GM18505 (cell line): ENCODE measurements at regions not wholly inside any gene's neighbourhood (a gene's known extent, or its start where the extent isn't known, plus 50 kb on each side); places are given as distances from the start of the nearest gene placed in this dataset.

ENCODE experiments used
- ATAC-seq: cut with Tn5 transposase; IDR thresholded peaks from one replicate; pipeline ENCODE4 v1.9.1; 2021; ENCODE audit not compliant: unreplicated experiment
- POLR2A ChIP-seq: IDR thresholded peaks from 4 replicates; pipeline ENCODE4 v1.6.1; 2011; ENCODE audit warnings: borderline replicate concordance; ENCODE audit not compliant: insufficient read depth, insufficient read length; ENCODE audit errors: extremely low read depth

DNA sequence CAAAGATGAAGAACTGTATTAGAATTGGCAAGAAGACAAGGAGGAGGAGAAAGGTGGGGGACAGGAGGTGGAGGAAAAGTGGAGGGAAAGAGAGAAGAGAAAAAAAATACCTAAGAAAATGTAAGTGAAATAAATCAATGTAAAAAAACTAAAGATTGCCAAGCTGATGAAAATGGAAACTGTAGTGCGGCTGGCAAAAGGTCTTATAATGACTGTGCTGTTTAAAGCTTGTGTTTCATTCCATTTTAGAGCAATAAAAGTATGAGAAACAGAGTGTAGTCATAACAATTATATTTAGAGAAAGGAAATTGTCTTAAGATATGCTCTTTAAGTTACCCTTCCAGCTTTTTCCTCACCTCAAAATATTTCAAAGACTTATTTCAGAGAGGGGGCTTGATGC is 670.5 kb upstream of the SEMA6A start:
- no peak for ATAC-seq
- TF ChIP-seq POLR2A: no peak

GRCh38 chr5:117242028-117242427 is 667.4 kb upstream of the SEMA6A start:
- TF ChIP-seq POLR2A: no peak

DNA sequence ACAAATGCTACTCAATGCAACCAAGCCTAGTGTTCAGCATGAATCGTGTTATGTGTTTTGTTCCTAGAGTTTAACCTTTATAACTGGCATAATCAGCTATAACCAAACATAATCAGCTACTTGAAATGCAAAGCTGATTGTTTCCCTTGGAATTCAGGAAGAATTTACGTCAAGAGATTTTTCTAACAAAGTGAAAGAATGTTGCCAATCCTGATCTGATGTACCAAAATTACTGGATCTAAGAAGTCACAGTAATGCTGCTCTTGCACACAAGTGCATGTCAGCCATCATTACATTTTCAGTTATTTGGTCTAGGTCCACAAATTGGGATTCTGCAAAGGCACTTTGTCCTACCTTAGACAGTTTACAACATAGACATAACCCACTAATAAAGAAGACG is 662.3 kb upstream of the SEMA6A start:
- no peak for TF ChIP-seq POLR2A

More at GRCh38 chr5:117242028-117242427, 667.4 kb upstream of the SEMA6A start:
- no peak for ATAC-seq

GRCh38 chr5:117235786-117236185 is 661.2 kb upstream of the SEMA6A start:
- no peak for ATAC-seq
- TF ChIP-seq POLR2A: no peak

More for the DNA sequence above, 662.3 kb upstream of the SEMA6A start:
- ATAC-seq: no peak

GRCh38 chr5:117230375-117230774 is 655.8 kb upstream of the SEMA6A start:
- no peak for ATAC-seq
- no peak for TF ChIP-seq POLR2A

GRCh38 chr5:117220730-117221129 is 646.1 kb upstream of the SEMA6A start:
- no peak for TF ChIP-seq POLR2A
- ATAC-seq: no peak

DNA sequence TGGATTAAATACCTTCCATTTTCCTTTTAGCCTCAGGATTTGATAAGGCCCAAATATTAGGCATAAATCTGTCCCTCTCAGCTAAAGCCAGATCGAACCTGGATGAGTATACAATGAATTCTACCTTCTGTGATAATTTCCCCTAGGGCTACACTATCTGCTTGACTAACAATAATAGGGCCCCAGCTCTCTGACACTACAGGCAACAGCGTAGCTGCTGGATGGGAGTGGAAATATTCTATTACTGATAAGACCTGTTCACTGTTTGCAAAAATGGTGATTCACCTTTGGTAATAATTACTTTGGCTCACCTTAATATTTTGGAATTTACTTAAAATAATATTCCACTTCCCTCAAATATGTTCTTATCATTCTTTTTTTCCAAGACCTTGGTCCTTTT is 644.2 kb upstream of the SEMA6A start:
- TF ChIP-seq POLR2A: no peak
- no peak for ATAC-seq

DNA sequence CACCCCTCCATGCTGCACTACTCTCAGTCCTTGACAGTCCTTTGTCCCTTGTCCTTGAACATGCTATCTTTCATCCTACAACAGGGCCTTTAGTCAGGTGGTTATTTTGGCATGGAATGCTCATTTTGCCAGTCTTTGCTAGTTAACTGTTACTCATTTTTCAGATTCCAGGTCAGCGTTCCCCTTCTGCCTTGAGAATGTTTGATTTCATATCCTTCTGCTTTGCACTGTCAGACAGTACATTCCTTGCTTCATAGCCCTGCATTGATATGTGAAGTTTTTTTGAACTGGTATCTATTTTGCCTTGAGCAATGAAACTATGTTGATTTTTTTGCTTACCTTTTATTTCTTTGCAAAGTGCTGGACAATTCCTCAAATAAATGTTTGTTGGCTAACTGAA is 638.2 kb upstream of the SEMA6A start:
- TF ChIP-seq POLR2A: no peak
- no peak for ATAC-seq

DNA sequence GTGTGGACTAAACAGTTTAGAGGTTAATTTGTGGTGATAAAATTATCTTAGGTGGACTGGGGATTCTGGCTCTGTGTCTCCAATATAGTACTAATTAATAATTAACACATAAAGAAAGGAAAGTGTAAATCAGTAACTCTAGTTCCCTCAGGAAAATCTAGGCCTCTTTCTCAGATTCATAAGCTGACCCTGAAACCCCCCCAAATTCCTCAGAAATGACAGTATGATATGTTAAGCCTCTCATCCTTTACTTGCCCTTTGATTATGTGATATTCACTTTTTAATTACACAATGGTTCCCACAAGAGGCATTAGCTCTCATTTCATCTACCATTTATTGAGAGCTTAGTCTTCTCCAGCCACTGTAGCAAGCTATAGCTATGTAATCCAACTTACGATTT is 636.2 kb upstream of the SEMA6A start:
- TF ChIP-seq POLR2A: no peak
- no peak for ATAC-seq

DNA sequence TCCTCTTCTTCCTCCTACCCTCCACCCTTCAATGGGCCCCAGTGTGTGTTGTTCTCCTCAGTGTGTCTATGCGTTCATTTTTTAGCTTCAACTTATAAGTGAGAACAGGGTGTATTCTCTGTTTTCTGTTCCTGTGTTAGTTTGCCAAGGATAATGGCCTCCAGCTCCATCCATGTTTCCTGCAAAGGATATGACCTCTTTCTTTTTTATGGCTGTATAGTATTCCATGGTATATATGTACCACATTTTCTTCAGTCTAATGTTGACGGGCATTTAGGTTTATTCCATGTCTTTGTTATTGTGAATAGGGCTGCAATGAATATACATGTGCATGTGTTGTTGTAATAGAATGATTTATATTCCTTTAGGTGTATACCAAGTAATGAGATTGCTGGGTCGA is 634.9 kb upstream of the SEMA6A start:
- no peak for TF ChIP-seq POLR2A
- no peak for ATAC-seq

GRCh38 chr5:117207088-117207668 is 632.6 kb upstream of the SEMA6A start:
- TF ChIP-seq POLR2A: no peak
- no peak for ATAC-seq

DNA sequence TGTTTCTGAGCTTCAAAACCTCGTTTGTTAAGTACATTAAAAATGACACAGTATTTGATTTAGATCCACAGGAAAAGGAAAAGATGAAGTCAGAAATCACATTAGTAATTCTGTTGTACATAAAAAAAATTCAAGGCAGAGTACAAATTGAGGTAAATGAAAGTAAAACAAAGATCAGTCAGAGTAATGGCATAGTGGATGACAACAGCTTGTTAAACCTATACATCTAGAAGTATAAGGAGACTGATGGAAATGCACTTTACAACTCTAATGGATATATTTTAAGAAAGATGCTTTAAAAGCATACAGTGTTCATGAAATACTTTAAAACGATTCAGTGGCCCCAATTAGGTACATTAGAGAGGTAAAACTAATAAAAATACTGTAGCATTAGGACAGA is 631.3 kb upstream of the SEMA6A start:
- no peak for TF ChIP-seq POLR2A
- ATAC-seq: no peak

DNA sequence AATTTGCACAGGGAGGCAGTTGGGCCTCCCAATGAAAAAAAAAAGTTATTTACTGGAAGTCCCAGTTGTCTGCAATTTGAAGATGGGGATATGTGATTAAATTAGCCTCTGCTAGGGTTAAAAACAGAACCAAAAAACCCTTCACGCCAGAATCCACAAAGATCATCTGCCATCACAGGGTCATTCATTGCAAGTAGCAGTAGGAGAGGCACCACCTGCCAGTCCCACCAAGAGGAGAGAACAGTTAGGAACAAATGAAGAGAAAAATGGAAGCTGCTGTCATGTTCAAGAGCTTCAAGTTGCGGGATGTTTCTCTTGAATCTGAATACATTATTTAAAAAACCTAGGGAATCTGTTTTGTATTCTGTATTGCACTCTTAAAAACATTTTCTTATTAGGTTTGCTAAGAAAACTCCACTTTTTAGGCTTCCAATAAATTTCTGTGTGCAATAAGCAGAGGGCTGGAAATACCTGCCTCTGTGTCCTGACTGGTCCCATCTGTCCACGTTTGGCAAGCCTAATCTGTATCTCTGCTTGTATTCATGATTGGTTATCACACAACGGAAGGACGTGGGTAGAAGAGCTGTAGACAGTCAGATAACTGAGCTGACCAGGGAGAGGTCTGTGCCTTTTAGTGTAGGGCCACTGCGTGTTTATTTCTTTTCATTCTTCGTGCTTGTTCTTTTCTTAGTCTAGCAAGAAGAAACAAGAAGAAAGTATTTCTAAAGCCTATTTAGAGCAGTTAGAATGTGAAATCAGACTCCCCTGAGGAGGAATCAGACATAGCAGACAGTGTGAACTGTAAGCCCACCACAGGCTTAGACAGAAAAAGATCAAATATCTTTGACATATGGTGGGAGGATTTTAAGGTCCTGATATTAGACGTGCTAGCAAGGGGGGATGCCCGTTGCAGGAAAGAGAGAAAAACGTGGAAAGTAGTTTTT is 630.6 kb upstream of the SEMA6A start:
- ATAC-seq: no peak
- TF ChIP-seq POLR2A: no peak

DNA sequence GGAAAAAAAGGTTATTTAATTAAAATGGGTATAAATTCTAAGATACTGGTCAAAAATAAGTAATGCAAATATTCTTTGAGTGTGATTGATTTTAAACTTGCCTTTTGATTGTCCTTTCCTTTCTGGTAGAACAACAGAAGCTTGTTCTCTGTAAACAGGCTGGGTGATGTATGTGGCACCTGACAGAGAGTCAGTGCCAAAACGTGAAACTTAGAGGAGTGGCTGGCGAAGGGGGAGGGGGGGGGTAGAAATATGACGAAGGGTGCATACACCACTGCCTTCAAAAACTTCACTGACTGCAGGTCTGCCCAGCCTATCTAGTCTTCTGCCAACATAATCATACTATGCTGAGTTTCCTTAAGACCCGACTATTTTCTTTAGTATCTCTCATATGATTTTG is 629.8 kb upstream of the SEMA6A start:
- no peak for TF ChIP-seq POLR2A
- no peak for ATAC-seq
